ENCODE measurements at regions not wholly inside any gene's neighbourhood (a gene's known extent, or its start where the extent isn't known, plus 50 kb on each side); places are given as distances from the start of the nearest gene placed in this dataset.
A peak's percentile ranks its signal among the peaks of the same experiment; 100 is the strongest.

GRCh38 chr5:35477911-35478310, 139.8 kb upstream of the SPEF2 start:
- DNase-seq: no peak

DNA sequence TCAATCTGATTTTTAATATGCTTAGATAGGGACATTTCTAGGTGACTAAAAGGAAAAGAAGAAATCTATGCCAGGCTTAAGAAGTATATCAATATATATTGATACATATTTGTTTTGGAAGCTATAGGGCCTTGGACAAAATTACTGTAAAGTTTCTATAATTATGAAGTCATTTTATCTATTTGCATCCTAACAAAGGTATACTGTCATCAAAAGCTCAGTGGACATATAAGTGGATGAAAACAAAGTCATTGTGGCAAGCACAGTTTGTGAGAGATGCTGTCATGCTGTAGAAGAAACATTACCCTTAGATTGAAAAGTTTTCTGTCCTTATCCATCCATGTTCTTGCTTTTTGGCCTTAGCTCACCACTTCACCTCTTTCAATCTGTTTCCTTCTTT, 140.3 kb upstream of the SPEF2 start:
- DNase-seq: no peak

DNA sequence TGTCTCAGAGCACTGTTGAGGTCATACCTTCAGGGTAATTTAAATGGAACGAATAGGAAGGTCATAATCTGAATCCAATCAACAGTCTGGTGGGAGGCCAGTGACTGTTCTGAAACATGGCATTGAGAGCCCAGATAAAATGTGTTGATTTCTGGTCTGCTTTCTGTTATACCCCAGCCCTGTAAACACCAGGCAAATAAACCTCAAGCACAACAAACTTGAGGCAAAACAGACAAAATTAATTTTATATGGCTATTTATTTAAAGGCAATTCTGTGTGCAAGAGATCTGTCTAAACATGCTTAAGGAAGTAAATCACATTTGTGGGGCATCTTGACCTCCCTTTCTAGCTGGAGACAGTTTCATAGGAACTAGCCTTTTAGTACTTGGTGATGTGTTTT, 140.9 kb upstream of the SPEF2 start:
- no peak for DNase-seq

DNA sequence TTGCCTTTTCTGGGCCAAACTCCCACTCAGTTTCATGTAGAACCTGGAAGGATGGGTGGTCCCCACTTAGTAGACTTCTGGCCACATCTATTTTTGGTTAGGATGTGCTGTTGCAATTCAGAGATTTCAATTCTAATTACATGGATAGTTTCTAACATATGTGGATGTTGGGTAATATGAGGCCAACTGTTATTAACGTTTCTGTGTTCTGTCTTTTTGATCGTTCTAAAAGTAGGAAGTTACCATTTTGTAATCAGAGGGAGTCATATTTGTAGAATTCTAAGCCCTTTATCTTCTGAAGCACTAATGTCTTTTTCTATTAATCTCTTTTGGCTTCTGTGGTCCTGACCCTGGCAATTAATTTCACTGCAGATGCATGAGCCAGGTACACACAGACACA, 141.6 kb upstream of the SPEF2 start:
- DNase-seq: no peak

DNA sequence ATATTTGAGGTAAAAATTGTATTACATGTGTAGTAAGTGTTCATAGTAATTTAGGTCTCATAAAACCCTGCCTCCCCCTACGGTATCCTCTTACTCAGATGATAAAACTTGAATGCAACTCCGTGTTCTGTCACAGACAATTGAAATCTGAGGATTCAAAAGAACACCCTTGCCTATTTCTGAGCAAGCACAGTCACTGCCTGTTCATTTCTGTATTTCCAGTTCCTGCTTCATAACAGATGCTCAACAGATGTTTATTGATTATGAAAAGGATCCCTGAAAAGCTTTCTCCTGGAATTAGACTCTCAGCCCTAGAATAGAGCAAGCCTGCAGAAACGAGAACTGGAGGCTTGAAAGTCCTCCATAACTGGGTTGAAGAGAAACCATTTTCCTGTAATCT, 144.1 kb upstream of the SPEF2 start:
- no peak for DNase-seq

- DNase-seq: no peak
These were observed 146.8 kb upstream of the SPEF2 start for GRCh38 chr5:35470866-35471265.

GRCh38 chr5:35468811-35469210, 148.9 kb upstream of the SPEF2 start:
- DNase-seq: no peak

GRCh38 chr5:35466746-35467145, 150.9 kb upstream of the SPEF2 start:
- no peak for DNase-seq

GRCh38 chr5:35464757-35465156, 152.9 kb upstream of the SPEF2 start:
- DNase-seq: no peak

- no peak for DNase-seq
These were observed 156.1 kb upstream of the SPEF2 start for GRCh38 chr5:35461530-35461929.

- no peak for DNase-seq
These were observed 158.8 kb upstream of the SPEF2 start for GRCh38 chr5:35458824-35459207.

- DNase-seq: no peak
These were observed 159.5 kb upstream of the SPEF2 start for GRCh38 chr5:35457912-35458823.

DNA sequence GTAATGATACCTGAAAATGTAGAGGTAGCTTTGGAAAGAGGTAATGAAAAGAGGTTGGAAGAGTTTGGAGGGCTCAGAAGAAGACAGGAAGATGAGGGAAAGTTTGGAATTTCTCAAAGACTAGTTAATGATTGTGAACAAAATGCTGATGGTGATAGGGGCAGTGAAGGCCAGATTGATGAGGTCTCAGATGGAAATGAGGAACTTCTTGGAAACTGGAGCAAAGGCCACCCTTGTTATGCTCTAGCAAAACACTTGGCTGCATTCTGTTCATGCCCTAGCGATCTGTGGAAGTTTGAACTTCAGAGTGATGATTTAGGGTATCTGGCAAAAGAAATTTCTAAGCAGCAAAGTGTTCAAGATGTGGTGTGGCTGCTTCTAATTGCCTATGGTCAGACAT, 161.2 kb upstream of the SPEF2 start:
- no peak for DNase-seq

- DNase-seq: no peak
These were observed 163.6 kb upstream of the SPEF2 start for GRCh38 chr5:35454011-35454525.

DNA sequence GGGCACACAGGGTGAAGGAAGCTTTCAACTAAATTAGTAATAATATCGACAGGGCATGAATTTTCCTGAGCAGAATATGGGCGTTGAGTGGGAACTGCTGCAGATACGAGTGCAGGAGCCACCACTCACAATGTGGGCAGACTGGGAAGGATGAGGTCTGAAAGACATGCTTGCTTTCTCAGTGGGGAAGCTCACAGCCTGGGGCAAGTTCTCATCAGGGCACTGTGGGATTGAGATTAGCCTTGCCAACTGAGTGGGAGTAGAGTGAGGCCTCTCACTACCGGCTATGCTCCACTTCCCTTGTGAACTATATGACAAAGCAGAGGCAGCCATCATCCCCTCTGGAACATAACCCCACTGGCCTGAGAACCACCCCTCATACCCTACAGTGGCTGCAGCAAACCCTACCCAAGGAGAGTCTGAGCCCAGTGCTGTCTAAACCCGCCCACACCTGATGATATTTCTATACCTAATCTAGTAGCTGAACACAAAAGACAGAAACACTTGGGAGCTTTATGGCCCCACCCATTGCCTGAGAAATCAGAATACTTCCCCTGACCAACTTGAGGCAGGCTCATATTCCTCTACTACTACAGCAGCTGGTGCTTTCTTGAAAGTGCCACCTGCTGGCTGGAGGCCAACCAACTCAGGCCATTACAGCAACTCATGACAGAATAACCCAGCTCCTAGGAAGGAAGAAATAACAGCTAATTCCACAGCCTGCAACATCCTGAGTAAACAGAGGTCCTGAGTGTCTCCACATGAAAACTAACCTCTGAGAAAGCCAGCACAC, 173.7 kb upstream of the SPEF2 start:
- no peak for DNase-seq

GRCh38 chr5:35442885-35443639, 174.6 kb upstream of the SPEF2 start:
- DNase-seq: no peak

DNA sequence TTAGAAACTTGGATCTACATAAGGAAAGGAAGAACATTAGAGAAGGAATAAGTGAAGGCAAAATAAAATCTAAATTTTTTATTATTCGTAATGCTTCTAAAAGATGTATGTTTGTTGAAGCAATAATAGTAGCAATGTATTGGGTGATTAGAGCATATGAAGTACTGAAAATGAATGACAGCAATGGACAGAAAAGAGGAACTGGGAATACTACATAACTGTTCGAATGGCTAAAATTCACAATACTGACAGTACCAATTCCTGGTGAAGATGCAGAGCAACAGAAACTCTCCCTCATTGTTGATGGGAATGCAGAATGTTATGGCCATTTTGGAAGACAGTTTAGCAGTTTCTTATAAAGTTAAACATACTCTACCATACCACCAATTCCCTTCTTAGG, 177.3 kb upstream of the SPEF2 start:
- DNase-seq: no peak

GRCh38 chr5:35438786-35439185, 178.9 kb upstream of the SPEF2 start:
- DNase-seq: no peak

DNA sequence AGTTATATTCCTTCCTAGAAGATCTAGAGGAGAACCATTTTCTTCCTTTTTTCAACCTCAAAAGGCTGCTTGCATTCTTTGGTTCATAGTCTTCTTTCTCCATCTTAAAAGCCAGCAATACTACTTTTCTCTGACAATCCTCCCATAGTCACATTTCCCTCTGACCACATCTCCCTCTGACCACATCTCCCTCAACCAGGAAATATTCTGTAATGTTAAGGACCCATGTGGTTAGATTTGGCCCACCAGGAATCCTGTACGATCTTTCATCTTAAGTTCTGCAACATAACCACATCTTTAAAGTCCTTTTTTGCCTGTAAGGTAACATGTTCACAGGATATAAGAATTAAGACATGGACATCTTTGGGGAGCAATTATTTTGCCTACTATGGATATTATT, 179.4 kb upstream of the SPEF2 start:
- DNase-seq: no peak

DNA sequence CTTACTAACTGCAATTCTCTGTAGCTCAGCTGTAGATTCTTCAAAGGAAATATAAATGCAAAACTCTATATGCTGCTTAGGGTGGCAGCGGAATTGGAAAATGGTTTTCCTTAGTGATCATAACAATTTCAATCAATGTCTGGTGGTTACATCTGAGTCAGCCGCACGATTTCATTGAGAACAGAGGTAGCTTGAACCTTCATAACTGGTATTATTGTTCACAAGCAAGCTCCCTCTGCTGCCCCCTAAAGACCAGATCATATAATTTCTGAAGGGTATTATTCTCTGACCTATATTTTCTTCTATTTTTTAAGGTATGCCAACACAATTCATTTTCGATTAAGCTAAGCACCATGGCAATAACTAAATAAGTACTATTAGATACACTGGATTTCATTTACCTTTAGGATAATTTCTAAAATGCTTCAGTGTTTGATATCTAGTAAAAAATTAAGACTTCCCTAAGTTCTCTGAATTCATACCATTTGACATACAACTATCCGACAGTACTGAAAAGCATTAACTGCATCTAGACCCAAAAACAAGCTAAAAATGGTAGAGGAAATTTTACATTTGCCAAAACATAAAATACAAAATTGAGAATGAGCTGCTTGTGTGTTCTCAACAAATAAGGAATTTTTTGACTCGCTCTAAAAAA, 181.1 kb upstream of the SPEF2 start:
- peak; percentile 50 for DNase-seq

GRCh38 chr5:35430381-35431162, 187.1 kb upstream of the SPEF2 start:
- no peak for DNase-seq

GRCh38 chr5:35420200-35420599, 189.9 kb upstream of the PRLR start:
- DNase-seq: no peak
